Stomach (tissue), 4 donors: ENCODE measurements at regions not wholly inside any gene's neighbourhood (a gene's known extent, or its start where the extent isn't known, plus 50 kb on each side); places are given as distances from the start of the nearest gene placed in this dataset.
A peak's percentile ranks its signal among the peaks of the same experiment; 100 is the strongest.

Experiments
- CTCF ChIP-seq, 7 experiments: fragments of 450-650 bp in 4 of 7; fragments of 200-600 bp in 3 of 7; sonication (generic) in 3 of 7; IDR thresholded peaks; one replicate each; pipeline ENCODE4 v1.5.1; 2016 to 2019; ENCODE audit warnings: antibody characterized with exemption in 7 of 7, control low read depth in 2 of 7, mild to moderate bottlenecking in 1 of 7
- POLR2A ChIP-seq, 4 donors: fragments of 450-650 bp; IDR thresholded peaks; one replicate each; pipeline ENCODE4 v1.6.1; 2016; ENCODE audit warnings: antibody characterized with exemption in 4 of 4, control low read depth in 2 of 4, mild to moderate bottlenecking in 1 of 4, moderate library complexity in 1 of 4
- POLR2AphosphoS5 ChIP-seq, 3 donors: sonication (generic); formaldehyde crosslinking; IDR thresholded peaks; one replicate each; pipeline ENCODE4 v1.6.1; 2016; ENCODE audit warnings: antibody characterized with exemption in 3 of 3

GRCh38 chr11:15826826-15827225 lies 529.5 kb downstream of the SOX6 start:
- TF ChIP-seq CTCF (IDR thresholded peaks at IDR 0.05) (peak in 4 of 7 experiments; percentile 7 to 36 (median 28)), POLR2A (IDR thresholded peaks at IDR 0.05) (no peak), POLR2AphosphoS5 (IDR thresholded peaks at IDR 0.05) (no peak)
